Panc1 (cell line): ENCODE measurements at regions not wholly inside any gene's neighbourhood (a gene's known extent, or its start where the extent isn't known, plus 50 kb on each side); places are given as distances from the start of the nearest gene placed in this dataset.

Experiments
- ATAC-seq: fragments of 200-7000 bp; cut with Tn5 transposase; 2 replicates; pipeline ENCODE4 v1.9.1; 2020; ENCODE audit warnings: mild to moderate bottlenecking, moderate library complexity
- BruUV-seq: library from RNA; stranded (reverse); fragments of 400-500 nt; replicated peaks from 2 replicates; lab custom pipeline; 2021; lab: Mats Ljungman, UMichigan
- CTCF ChIA-PET: fragments of 300-600 bp; sonication (Branson Sonifier 250); formaldehyde crosslinking; loops from one replicate; lab custom pipeline; 2022; ENCODE audit warnings: antibody characterized with exemption; lab: Charles Lee
- POLR2A ChIA-PET: fragments of 300-600 bp; sonication (Branson Sonifier 250); formaldehyde crosslinking; loops from one replicate; lab custom pipeline; 2022; ENCODE audit warnings: antibody characterized with exemption; lab: Charles Lee
- DNase-seq: peaks from one replicate; pipeline ENCODE4 v3.0.0-alpha.2; 2010; ENCODE audit warnings: low read depth, low spot score
- H3K27ac ChIP-seq: 2 replicates; pipeline ENCODE4 v1.5.1; 2011; ENCODE audit warnings: mild to moderate bottlenecking, low read length, inconsistent platforms
- H3K27me3 ChIP-seq: fragments of 200-500 bp; sonication (Bioruptor generic); 2 replicates; pipeline ENCODE4 v1.6.0; 2014; ENCODE audit warnings: low read length, inconsistent platforms; ENCODE audit not compliant: control insufficient read depth, insufficient read depth
- H3K36me3 ChIP-seq: fragments of 200-500 bp; sonication (Bioruptor generic); 2 replicates; pipeline ENCODE4 v1.5.1; 2014; ENCODE audit warnings: inconsistent platforms, mild to moderate bottlenecking, low read length, moderate library complexity; ENCODE audit not compliant: control insufficient read depth, insufficient read depth
- H3K4me1 ChIP-seq: 2 replicates; pipeline ENCODE4 v1.5.1; 2011; ENCODE audit warnings: inconsistent platforms, mild to moderate bottlenecking, low read length, moderate library complexity; ENCODE audit not compliant: control insufficient read depth, insufficient read depth
- H3K4me3 ChIP-seq, 2 experiments: 2 replicates each; pipeline ENCODE4 v1.5.1; 2011 to 2012; ENCODE audit warnings: low read depth in 2 of 2, low read length in 2 of 2, mild to moderate bottlenecking in 2 of 2, inconsistent platforms in 1 of 2, moderate library complexity in 1 of 2
- H3K9me3 ChIP-seq: fragments of 200-500 bp; sonication (Bioruptor generic); 2 replicates; pipeline ENCODE4 v1.5.1; 2014; ENCODE audit warnings: low read depth, mild to moderate bottlenecking, inconsistent platforms, low read length, moderate library complexity; ENCODE audit not compliant: control insufficient read depth, insufficient read depth
- POLR2AphosphoS5 ChIP-seq: IDR thresholded peaks from 2 replicates; pipeline ENCODE4 v1.6.1; 2012; ENCODE audit warnings: mild to moderate bottlenecking, low read depth, low read length, moderate library complexity
- SIN3A ChIP-seq: IDR thresholded peaks from 2 replicates; pipeline ENCODE4 v1.6.1; 2012; ENCODE audit warnings: low read depth, mild to moderate bottlenecking, low read length, moderate library complexity, borderline replicate concordance; ENCODE audit not compliant: insufficient read depth
- TCF7L2 ChIP-seq: IDR thresholded peaks from 2 replicates; pipeline ENCODE4 v1.6.1; 2011; ENCODE audit warnings: mild to moderate bottlenecking, low read depth, low read length, inconsistent platforms
- in situ Hi-C: cut with HindIII; loops from 2 replicates; pipeline ENCODE4 v1.10.0; 2016; ENCODE audit warnings: low sequenced_read_pairs, low pct_unique_long_range_greater_than_20kb
- intact Hi-C: fragments of 100-400 bp; cut with micrococcal nuclease; formaldehyde crosslinking; loops from one replicate; pipeline ENCODE4 v1.10.0; 2022; ENCODE audit not compliant: unreplicated experiment
- TF ChIP-seq, protein P1 (sequence below), 2 experiments: IDR thresholded peaks; 2 replicates each; pipeline ENCODE4 v1.6.1; 2011 to 2012; ENCODE audit warnings: low read depth in 2 of 2, control low read depth in 1 of 2, low read length in 1 of 2, mild to moderate bottlenecking in 1 of 2, moderate library complexity in 1 of 2; ENCODE audit not compliant: insufficient read depth in 1 of 2
- TF ChIP-seq, protein P2 (sequence below): fragments of 450-650 bp; IDR thresholded peaks from 2 replicates; pipeline ENCODE4 v1.5.1; 2017; ENCODE audit warnings: mild to moderate bottlenecking

DNA sequence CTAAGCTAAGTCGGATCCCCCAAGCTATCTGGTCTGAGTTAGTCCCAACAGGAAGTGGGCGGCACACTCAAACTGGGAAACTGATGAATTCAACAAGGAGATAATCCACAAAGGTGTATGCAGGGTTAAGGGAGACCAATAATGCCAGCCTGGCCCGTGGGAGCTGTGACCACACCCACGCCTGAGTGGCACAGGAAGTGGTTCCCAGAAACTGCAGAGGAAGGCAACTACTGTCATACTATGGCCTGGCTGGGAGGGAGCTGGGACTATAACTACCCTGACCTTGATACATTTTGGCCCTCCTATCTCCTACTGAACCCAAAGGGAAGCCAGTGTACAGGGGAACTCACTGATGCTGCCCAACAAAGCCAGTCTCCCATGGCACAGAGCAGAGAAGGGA lies 85.5 kb upstream of the TDRD3 start:
- Histone ChIP-seq H3K9me3 (no peaks in the 10 kb centered on the region), H3K27ac (no peak overlapping the region), H3K36me3 (no peaks in the 10 kb centered on the region), H3K4me3 (no peak overlapping the region), H3K27me3 (no peaks in the 10 kb centered on the region), H3K4me1 (no peaks in the 10 kb centered on the region)
- ChIA-PET CTCF (no interaction called here), POLR2A (no interaction called here)
- BruUV-seq = no TSS peak
- no peak for ATAC-seq
- no peak for DNase-seq
- TF ChIP-seq TCF7L2 (no peak), POLR2AphosphoS5 (no peak), SIN3A (no peak)
- TF ChIP-seq, protein P1, sequence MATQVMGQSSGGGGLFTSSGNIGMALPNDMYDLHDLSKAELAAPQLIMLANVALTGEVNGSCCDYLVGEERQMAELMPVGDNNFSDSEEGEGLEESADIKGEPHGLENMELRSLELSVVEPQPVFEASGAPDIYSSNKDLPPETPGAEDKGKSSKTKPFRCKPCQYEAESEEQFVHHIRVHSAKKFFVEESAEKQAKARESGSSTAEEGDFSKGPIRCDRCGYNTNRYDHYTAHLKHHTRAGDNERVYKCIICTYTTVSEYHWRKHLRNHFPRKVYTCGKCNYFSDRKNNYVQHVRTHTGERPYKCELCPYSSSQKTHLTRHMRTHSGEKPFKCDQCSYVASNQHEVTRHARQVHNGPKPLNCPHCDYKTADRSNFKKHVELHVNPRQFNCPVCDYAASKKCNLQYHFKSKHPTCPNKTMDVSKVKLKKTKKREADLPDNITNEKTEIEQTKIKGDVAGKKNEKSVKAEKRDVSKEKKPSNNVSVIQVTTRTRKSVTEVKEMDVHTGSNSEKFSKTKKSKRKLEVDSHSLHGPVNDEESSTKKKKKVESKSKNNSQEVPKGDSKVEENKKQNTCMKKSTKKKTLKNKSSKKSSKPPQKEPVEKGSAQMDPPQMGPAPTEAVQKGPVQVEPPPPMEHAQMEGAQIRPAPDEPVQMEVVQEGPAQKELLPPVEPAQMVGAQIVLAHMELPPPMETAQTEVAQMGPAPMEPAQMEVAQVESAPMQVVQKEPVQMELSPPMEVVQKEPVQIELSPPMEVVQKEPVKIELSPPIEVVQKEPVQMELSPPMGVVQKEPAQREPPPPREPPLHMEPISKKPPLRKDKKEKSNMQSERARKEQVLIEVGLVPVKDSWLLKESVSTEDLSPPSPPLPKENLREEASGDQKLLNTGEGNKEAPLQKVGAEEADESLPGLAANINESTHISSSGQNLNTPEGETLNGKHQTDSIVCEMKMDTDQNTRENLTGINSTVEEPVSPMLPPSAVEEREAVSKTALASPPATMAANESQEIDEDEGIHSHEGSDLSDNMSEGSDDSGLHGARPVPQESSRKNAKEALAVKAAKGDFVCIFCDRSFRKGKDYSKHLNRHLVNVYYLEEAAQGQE (IDR thresholded peaks at IDR 0.05; ENCODE audit: insufficient read depth in 1 of 2, low read depth in 2 of 2, low read length in 1 of 2) = no peak
- TF ChIP-seq, protein P2, sequence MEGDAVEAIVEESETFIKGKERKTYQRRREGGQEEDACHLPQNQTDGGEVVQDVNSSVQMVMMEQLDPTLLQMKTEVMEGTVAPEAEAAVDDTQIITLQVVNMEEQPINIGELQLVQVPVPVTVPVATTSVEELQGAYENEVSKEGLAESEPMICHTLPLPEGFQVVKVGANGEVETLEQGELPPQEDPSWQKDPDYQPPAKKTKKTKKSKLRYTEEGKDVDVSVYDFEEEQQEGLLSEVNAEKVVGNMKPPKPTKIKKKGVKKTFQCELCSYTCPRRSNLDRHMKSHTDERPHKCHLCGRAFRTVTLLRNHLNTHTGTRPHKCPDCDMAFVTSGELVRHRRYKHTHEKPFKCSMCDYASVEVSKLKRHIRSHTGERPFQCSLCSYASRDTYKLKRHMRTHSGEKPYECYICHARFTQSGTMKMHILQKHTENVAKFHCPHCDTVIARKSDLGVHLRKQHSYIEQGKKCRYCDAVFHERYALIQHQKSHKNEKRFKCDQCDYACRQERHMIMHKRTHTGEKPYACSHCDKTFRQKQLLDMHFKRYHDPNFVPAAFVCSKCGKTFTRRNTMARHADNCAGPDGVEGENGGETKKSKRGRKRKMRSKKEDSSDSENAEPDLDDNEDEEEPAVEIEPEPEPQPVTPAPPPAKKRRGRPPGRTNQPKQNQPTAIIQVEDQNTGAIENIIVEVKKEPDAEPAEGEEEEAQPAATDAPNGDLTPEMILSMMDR = no peak
- intact Hi-C loops (no loop called here), in situ Hi-C loops (no loop called here)

DNA sequence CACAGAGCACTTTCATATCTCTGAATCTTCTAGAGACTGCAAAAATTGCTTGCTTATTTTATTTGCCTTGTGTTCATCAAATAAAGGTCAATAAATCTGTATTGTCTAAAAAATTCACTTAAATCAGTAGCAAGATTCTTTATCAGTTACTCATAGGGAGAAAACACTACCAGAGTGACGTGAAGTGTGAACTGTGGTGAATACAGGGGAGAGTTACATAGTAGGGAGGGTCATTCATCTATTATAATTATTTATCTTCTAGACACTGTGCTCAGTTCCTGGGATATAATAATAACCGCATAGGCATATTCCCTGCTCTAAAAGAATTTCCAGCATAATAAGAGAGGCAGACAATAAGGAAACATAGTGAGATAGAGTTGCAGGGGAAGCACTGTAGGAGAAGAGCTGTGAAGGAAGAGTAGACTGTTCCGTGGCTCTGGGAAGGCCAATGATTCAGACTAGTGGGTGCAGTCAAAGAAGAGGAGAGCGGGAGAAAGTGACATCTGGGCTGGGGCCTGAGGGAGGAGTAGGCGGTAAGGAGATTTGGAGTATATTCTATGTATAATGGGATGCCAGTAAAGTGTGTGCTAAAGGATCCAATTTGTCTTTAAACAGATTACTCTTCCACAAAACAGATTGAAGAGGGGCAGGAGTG lies 84.0 kb upstream of the TDRD3 start:
- H3K36me3 ChIP-seq = no peaks in the 10 kb centered on the region
- no TSS peak for BruUV-seq
- no peaks in the 10 kb centered on the region for H3K4me1 ChIP-seq
- ChIA-PET POLR2A (no interaction called here), CTCF (interaction anchor here (0.7 kb wide), 1 partner anchor 33 kb away, joined by 3 read pairs; no protein-coding TSS in a partner anchor)
- DNase-seq = no peak
- in situ Hi-C loops (no loop called here), intact Hi-C loops (no loop called here)
- TF ChIP-seq SIN3A (no peak), POLR2AphosphoS5 (no peak), TCF7L2 (no peak)
- TF ChIP-seq, protein P2 = no peak
- TF ChIP-seq, protein P1 (IDR thresholded peaks at IDR 0.05; ENCODE audit: insufficient read depth in 1 of 2, low read depth in 2 of 2, low read length in 1 of 2) = no peak
- H3K4me3 ChIP-seq = no peak overlapping the region
- no peaks in the 10 kb centered on the region for H3K27me3 ChIP-seq
- no peak for ATAC-seq
- no peaks in the 10 kb centered on the region for H3K9me3 ChIP-seq
- no peak overlapping the region for H3K27ac ChIP-seq
